Epithelial cell of proximal tubule (primary cell): ENCODE measurements at regions not wholly inside any gene's neighbourhood (a gene's known extent, or its start where the extent isn't known, plus 50 kb on each side); places are given as distances from the start of the nearest gene placed in this dataset.

Experiments
- DNase-seq: peaks from one replicate; pipeline ENCODE4 v3.0.0-alpha.2; 2011; ENCODE audit warnings: low read depth
- H3K4me3 ChIP-seq: 2 replicates; pipeline ENCODE4 v1.5.1; 2011; ENCODE audit warnings: low read depth, mild to moderate bottlenecking, low read length
- TF ChIP-seq, protein P1 (sequence below): conservative IDR thresholded peaks from 2 replicates; pipeline ENCODE4 v1.5.1; 2012; ENCODE audit warnings: low read depth, mild to moderate bottlenecking, low read length

DNA sequence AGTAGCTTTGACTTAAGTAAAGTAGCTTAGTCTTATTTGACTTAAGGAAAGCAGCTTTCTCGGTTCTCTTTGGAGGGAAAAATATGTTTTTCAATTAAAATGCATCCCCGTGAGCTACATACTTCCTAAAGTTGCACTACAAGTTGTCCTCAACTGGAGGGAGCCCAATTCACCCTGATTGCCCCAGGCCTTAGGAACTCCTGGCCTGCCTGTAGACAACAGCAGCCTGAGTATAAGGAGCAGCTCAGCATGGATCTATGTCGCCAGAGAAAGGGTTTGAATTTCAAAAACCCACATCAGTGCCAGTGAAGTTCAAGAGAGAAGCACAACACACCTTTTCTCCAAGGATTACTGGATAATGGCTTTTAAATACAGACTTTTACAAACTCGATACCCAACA lies 772.0 kb downstream of the TNS3 start:
- no peak overlapping the region for H3K4me3 ChIP-seq
- DNase-seq = no peak
- TF ChIP-seq, protein P1, sequence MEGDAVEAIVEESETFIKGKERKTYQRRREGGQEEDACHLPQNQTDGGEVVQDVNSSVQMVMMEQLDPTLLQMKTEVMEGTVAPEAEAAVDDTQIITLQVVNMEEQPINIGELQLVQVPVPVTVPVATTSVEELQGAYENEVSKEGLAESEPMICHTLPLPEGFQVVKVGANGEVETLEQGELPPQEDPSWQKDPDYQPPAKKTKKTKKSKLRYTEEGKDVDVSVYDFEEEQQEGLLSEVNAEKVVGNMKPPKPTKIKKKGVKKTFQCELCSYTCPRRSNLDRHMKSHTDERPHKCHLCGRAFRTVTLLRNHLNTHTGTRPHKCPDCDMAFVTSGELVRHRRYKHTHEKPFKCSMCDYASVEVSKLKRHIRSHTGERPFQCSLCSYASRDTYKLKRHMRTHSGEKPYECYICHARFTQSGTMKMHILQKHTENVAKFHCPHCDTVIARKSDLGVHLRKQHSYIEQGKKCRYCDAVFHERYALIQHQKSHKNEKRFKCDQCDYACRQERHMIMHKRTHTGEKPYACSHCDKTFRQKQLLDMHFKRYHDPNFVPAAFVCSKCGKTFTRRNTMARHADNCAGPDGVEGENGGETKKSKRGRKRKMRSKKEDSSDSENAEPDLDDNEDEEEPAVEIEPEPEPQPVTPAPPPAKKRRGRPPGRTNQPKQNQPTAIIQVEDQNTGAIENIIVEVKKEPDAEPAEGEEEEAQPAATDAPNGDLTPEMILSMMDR = no peak

DNA sequence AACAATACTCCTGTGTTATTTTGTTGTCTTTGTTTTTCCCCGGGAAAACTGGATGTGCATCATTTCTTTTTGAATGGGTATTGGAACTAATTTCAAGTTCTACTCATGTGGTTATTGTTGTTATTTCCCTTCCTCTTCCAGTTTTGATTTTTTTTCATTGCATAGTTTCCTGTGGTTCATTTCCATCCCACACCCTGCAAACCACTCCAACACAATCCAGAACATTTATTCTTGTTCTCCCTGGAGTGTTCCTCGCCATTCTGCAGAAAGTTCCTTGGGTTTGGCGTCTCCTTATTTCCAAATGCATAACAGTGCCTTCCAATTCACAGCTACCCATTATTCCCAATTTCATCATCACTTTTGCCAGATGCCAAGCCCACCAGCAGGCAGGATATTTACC lies 775.1 kb downstream of the TNS3 start:
- no peak overlapping the region for H3K4me3 ChIP-seq
- no peak for DNase-seq
- TF ChIP-seq, protein P1 = no peak

DNA sequence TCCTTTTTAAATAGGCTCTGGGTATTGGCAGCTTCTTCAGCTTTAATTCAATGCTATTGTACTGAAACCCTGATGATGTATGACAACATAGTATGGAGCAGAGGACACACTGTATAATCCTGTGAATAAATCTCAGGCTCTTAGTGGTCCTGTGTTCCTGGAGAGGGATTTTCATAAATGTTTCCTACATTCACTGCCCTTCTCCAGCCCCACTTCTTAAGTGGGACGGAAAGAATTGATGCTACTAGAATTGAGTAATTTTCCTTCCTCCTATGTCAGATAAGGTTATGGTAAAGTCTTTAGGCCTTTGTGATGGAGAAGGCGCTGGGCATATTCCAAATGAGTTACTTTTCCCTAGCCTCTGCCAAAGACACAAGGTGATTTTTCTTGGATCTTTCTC lies 779.4 kb downstream of the TNS3 start:
- no peak overlapping the region for H3K4me3 ChIP-seq
- no peak for DNase-seq
- TF ChIP-seq, protein P1 = no peak

- no peak overlapping the region for H3K4me3 ChIP-seq
- no peak for DNase-seq
- TF ChIP-seq, protein P1 = no peak
These were observed 790.7 kb downstream of the TNS3 start for GRCh38 chr7:46791188-46791587.

- no peak overlapping the region for H3K4me3 ChIP-seq
- no peak for DNase-seq
- TF ChIP-seq, protein P1 = no peak
These were observed 794.9 kb downstream of the TNS3 start for GRCh38 chr7:46786995-46787394.

- TF ChIP-seq, protein P1 = no peak
- DNase-seq = peak; percentile 80
- H3K4me3 ChIP-seq = no peak overlapping the region
These were observed 795.5 kb downstream of the TNS3 start for GRCh38 chr7:46786221-46786954.

- DNase-seq = peak; percentile 92
- no peak overlapping the region for H3K4me3 ChIP-seq
- TF ChIP-seq, protein P1 = no peak
These were observed 797.2 kb downstream of the TNS3 start for GRCh38 chr7:46784732-46785131.
